HepG2 (cell line): ENCODE measurements at regions not wholly inside any gene's neighbourhood (a gene's known extent, or its start where the extent isn't known, plus 50 kb on each side); places are given as distances from the start of the nearest gene placed in this dataset.
A peak's percentile ranks its signal among the peaks of the same experiment; 100 is the strongest.

Source experiments
- ATAC-seq: fragments of 200-7000 bp; cut with Tn5 transposase; 3 replicates; pipeline ENCODE4 v1.9.1; 2020; ENCODE audit warnings: mild to moderate bottlenecking, moderate library complexity
- BruUV-seq: library from RNA; stranded (reverse); fragments of 400-500 nt; replicated peaks from 2 replicates; lab custom pipeline; 2021; lab: Mats Ljungman, UMichigan
- CTCF ChIA-PET: fragments of 300-600 bp; formaldehyde crosslinking; extraction: SDS; loops from one replicate; lab custom pipeline; 2021; ENCODE audit warnings: low total read pairs, inconsistent platforms, low intra/inter-chr PET ratio; lab: Yijun Ruan, JAX
- POLR2A ChIA-PET: fragments of 350-600 bp; sonication (Branson Sonifier 250); formaldehyde crosslinking; loops from one replicate; lab custom pipeline; 2020; ENCODE audit warnings: antibody characterized with exemption, inconsistent platforms; lab: Yijun Ruan, JAX
- DNase-seq: peaks from one replicate; pipeline ENCODE4 v3.0.0-alpha.2; 2015; ENCODE audit warnings: low spot score
- FAIRE-seq: peaks from 3 replicates; lab custom pipeline; 2011; peaks lifted over from hg19 to GRCh38; lab: Jason Lieb, UNC
- H2AFZ ChIP-seq: one replicate; pipeline ENCODE4 v1.6.1; 2011; ENCODE audit warnings: low read length, inconsistent platforms
- H3K27ac ChIP-seq: fragments of 300-600 bp; 3 replicates; pipeline ENCODE4 v1.8.0; 2011; ENCODE audit warnings: mixed run types, mild to moderate bottlenecking, mixed read lengths, low read length, inconsistent platforms; ENCODE audit not compliant: insufficient read depth; ENCODE audit errors: extremely low read length
- H3K27me3 ChIP-seq, 2 experiments: fragments of 200-600 bp in 1 of 2; 2 replicates in 1 of 2; 3 replicates in 1 of 2; pipeline versions ENCODE4 v1.6.0 to v1.8.0; 2011; ENCODE audit warnings: low read length in 2 of 2, mild to moderate bottlenecking in 2 of 2, moderate library complexity in 2 of 2, inconsistent platforms in 1 of 2; ENCODE audit not compliant: insufficient read depth in 2 of 2, control insufficient read depth in 1 of 2
- H3K36me3 ChIP-seq, 2 experiments: fragments of 200-600 bp in 1 of 2; replicated peaks in 1 of 2; 2 replicates in 1 of 2; 3 replicates in 1 of 2; pipeline versions ENCODE4 v1.5.1 to v1.8.0; 2011; ENCODE audit warnings: low read length in 2 of 2, inconsistent platforms in 1 of 2; ENCODE audit not compliant: insufficient read depth in 2 of 2, control insufficient read depth in 1 of 2
- H3K4me1 ChIP-seq: 2 replicates; pipeline ENCODE4 v1.5.1; 2012; ENCODE audit warnings: low read length, inconsistent platforms; ENCODE audit not compliant: insufficient read depth
- H3K4me2 ChIP-seq: 2 replicates; pipeline ENCODE4 v1.6.0; 2011; ENCODE audit warnings: low read depth, low read length, inconsistent platforms
- H3K4me3 ChIP-seq, 3 experiments: fragments of 200-600 bp in 1 of 3; sonication (generic), shearing (Covaris generic) in 1 of 3; replicated peaks in 1 of 3; 2 replicates each; pipeline ENCODE4 v1.5.1; 2011 to 2016; ENCODE audit warnings: low read length in 3 of 3, inconsistent platforms in 2 of 3, low read depth in 2 of 3, mild to moderate bottlenecking in 2 of 3, control low read depth in 1 of 3, mixed read lengths in 1 of 3; ENCODE audit not compliant: insufficient read depth in 1 of 3
- H3K79me2 ChIP-seq: one replicate; pipeline ENCODE4 v1.6.1; 2011; ENCODE audit warnings: low read length, inconsistent platforms; ENCODE audit not compliant: insufficient read depth
- H3K9ac ChIP-seq: 2 replicates; pipeline ENCODE4 v1.6.0; 2011; ENCODE audit warnings: mild to moderate bottlenecking, low read depth, low read length, inconsistent platforms; ENCODE audit not compliant: insufficient read depth
- H3K9me3 ChIP-seq: 2 replicates; pipeline ENCODE4 v1.5.1; 2012; ENCODE audit warnings: mild to moderate bottlenecking, low read length
- H4K20me1 ChIP-seq: 2 replicates; pipeline ENCODE4 v1.6.0; 2011; ENCODE audit warnings: inconsistent platforms, mild to moderate bottlenecking, low read length, moderate library complexity; ENCODE audit not compliant: insufficient read depth
- ARID2 ChIP-seq: sonication (generic); formaldehyde crosslinking; IDR thresholded peaks from 2 replicates; pipeline ENCODE4 v1.8.1; 2022; ENCODE audit warnings: mild to moderate bottlenecking, missing genetic modification reagents, borderline replicate concordance
- BRCA1 ChIP-seq: sonication (generic); formaldehyde crosslinking; IDR thresholded peaks from 2 replicates; pipeline ENCODE4 v1.4.0; 2020; ENCODE audit warnings: missing genetic modification reagents
- FOSL2 ChIP-seq: sonication (generic); formaldehyde crosslinking; IDR thresholded peaks from 2 replicates; pipeline ENCODE4 v1.4.0; 2020; ENCODE audit warnings: missing genetic modification reagents
- KLF15 ChIP-seq: sonication (generic); formaldehyde crosslinking; IDR thresholded peaks from 2 replicates; pipeline ENCODE4 v1.8.1; 2023; ENCODE audit warnings: borderline replicate concordance, mild to moderate bottlenecking, inconsistent platforms, missing genetic modification reagents, mixed read lengths
- MAF1 ChIP-seq: sonication (generic); formaldehyde crosslinking; IDR thresholded peaks from 2 replicates; pipeline ENCODE4 v1.5.0; 2020; ENCODE audit warnings: missing genetic modification reagents, borderline replicate concordance
- MAFF ChIP-seq: IDR thresholded peaks from 2 replicates; pipeline ENCODE4 v1.6.1; 2011; ENCODE audit warnings: low read depth, low read length, improper control_type of control experiment
- NFE2L2 ChIP-seq: fragments of 150-350 bp; IDR thresholded peaks from 2 replicates; pipeline ENCODE4 v1.6.1; 2014; ENCODE audit warnings: low read length
- NPAS2 ChIP-seq: sonication (generic); formaldehyde crosslinking; IDR thresholded peaks from 2 replicates; pipeline ENCODE4 v1.8.0; 2022; ENCODE audit warnings: mild to moderate bottlenecking, missing genetic modification reagents, borderline replicate concordance
- TP53 ChIP-seq: sonication (generic); formaldehyde crosslinking; conservative IDR thresholded peaks from 2 replicates; pipeline ENCODE4 v1.4.0; 2020; ENCODE audit warnings: missing genetic modification reagents
- ZBTB38 ChIP-seq: sonication (generic); formaldehyde crosslinking; IDR thresholded peaks from 2 replicates; pipeline ENCODE4 v1.5.1; 2020; ENCODE audit warnings: mild to moderate bottlenecking, missing genetic modification reagents
- ZNF234 ChIP-seq: sonication (generic); formaldehyde crosslinking; conservative IDR thresholded peaks from 2 replicates; pipeline ENCODE4 v1.5.1; 2020; ENCODE audit warnings: mild to moderate bottlenecking, missing genetic modification reagents
- ZNF569 ChIP-seq: sonication (generic); formaldehyde crosslinking; IDR thresholded peaks from 2 replicates; pipeline ENCODE4 v1.5.0; 2020; ENCODE audit warnings: mild to moderate bottlenecking, missing genetic modification reagents, moderate library complexity, borderline replicate concordance
- ZNF616 ChIP-seq: sonication (generic); formaldehyde crosslinking; IDR thresholded peaks from 2 replicates; pipeline ENCODE4 v1.5.0; 2020; ENCODE audit warnings: low read depth, mild to moderate bottlenecking, missing genetic modification reagents
- ZNF670 ChIP-seq: sonication (generic); formaldehyde crosslinking; IDR thresholded peaks from 2 replicates; pipeline ENCODE4 v1.8.0; 2022; ENCODE audit warnings: mild to moderate bottlenecking, missing genetic modification reagents, borderline replicate concordance
- ZNF672 ChIP-seq: sonication (generic); formaldehyde crosslinking; IDR thresholded peaks from 2 replicates; pipeline ENCODE4 v1.8.1; 2022; ENCODE audit warnings: missing genetic modification reagents
- ZNF782 ChIP-seq: sonication (generic); formaldehyde crosslinking; IDR thresholded peaks from 2 replicates; pipeline ENCODE4 v1.4.0; 2020; ENCODE audit warnings: missing genetic modification reagents, mild to moderate bottlenecking, borderline replicate concordance
- ZNF790 ChIP-seq: sonication (generic); formaldehyde crosslinking; IDR thresholded peaks from 2 replicates; pipeline ENCODE4 v1.8.0; 2022; ENCODE audit warnings: missing genetic modification reagents, mild to moderate bottlenecking, borderline replicate concordance
- WGBS: methylation state at CpG from one replicate; pipeline ENCODE4 v1.1.6; 2017; ENCODE audit warnings: low lambda C conversion rate; 5-methylcytosine and 5-hydroxymethylcytosine counted together
- in situ Hi-C: cut with HindIII; loops from 2 replicates; pipeline ENCODE4 v1.10.0; 2017; ENCODE audit warnings: low pct_unique_long_range_greater_than_20kb; ENCODE audit not compliant: extremely low pct_ligation_motif_present
- intact Hi-C: fragments of 100-400 bp; cut with micrococcal nuclease; formaldehyde crosslinking; loops from one replicate; pipeline ENCODE4 v1.10.0; 2022; ENCODE audit not compliant: unreplicated experiment
- TF ChIP-seq, protein P1 (sequence below): sonication (generic); formaldehyde crosslinking; IDR thresholded peaks from 2 replicates; pipeline ENCODE4 v1.5.0; 2020; ENCODE audit warnings: mild to moderate bottlenecking, missing genetic modification reagents, borderline replicate concordance
- TF ChIP-seq, protein P2 (sequence below): sonication (generic); formaldehyde crosslinking; IDR thresholded peaks from 2 replicates; pipeline ENCODE4 v1.4.0; 2020; ENCODE audit warnings: missing genetic modification reagents

DNA sequence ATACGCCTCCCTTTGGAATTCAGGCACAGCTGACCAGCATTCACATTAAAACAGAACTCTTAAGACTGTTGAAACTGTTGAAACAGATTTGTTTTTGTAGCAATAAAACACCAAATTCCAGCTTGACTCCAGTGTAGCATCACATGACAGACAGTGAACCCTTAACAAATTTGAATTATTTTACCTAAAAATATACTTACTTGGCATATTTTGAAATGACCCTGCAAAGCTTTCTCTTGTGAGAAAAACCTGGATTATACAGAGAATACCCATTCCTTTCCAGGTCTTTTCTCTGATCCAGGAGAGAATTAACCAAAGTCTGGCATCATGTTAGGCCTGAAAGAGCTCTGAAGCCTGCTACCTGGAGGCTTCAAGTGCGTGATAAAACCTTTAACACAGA lies 410.3 kb downstream of the FOXG1 start (continued):
- TF ChIP-seq ZNF569 (no peak), ZBTB38 (CRISPR knock-in tag) (no peak), MAFF (peak; percentile 76), NPAS2 (CRISPR knock-in tag) (no peak), NFE2L2 (no peak)
- TF ChIP-seq, protein P1, sequence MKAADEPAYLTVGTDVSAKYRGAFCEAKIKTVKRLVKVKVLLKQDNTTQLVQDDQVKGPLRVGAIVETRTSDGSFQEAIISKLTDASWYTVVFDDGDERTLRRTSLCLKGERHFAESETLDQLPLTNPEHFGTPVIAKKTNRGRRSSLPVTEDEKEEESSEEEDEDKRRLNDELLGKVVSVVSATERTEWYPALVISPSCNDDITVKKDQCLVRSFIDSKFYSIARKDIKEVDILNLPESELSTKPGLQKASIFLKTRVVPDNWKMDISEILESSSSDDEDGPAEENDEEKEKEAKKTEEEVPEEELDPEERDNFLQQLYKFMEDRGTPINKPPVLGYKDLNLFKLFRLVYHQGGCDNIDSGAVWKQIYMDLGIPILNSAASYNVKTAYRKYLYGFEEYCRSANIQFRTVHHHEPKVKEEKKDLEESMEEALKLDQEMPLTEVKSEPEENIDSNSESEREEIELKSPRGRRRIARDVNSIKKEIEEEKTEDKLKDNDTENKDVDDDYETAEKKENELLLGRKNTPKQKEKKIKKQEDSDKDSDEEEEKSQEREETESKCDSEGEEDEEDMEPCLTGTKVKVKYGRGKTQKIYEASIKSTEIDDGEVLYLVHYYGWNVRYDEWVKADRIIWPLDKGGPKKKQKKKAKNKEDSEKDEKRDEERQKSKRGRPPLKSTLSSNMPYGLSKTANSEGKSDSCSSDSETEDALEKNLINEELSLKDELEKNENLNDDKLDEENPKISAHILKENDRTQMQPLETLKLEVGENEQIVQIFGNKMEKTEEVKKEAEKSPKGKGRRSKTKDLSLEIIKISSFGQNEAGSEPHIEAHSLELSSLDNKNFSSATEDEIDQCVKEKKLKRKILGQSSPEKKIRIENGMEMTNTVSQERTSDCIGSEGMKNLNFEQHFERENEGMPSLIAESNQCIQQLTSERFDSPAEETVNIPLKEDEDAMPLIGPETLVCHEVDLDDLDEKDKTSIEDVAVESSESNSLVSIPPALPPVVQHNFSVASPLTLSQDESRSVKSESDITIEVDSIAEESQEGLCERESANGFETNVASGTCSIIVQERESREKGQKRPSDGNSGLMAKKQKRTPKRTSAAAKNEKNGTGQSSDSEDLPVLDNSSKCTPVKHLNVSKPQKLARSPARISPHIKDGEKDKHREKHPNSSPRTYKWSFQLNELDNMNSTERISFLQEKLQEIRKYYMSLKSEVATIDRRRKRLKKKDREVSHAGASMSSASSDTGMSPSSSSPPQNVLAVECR (CRISPR knock-in tag), result no peak
- TF ChIP-seq, protein P2, sequence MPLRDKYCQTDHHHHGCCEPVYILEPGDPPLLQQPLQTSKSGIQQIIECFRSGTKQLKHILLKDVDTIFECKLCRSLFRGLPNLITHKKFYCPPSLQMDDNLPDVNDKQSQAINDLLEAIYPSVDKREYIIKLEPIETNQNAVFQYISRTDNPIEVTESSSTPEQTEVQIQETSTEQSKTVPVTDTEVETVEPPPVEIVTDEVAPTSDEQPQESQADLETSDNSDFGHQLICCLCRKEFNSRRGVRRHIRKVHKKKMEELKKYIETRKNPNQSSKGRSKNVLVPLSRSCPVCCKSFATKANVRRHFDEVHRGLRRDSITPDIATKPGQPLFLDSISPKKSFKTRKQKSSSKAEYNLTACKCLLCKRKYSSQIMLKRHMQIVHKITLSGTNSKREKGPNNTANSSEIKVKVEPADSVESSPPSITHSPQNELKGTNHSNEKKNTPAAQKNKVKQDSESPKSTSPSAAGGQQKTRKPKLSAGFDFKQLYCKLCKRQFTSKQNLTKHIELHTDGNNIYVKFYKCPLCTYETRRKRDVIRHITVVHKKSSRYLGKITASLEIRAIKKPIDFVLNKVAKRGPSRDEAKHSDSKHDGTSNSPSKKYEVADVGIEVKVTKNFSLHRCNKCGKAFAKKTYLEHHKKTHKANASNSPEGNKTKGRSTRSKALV (CRISPR knock-in tag), result no peak

DNA sequence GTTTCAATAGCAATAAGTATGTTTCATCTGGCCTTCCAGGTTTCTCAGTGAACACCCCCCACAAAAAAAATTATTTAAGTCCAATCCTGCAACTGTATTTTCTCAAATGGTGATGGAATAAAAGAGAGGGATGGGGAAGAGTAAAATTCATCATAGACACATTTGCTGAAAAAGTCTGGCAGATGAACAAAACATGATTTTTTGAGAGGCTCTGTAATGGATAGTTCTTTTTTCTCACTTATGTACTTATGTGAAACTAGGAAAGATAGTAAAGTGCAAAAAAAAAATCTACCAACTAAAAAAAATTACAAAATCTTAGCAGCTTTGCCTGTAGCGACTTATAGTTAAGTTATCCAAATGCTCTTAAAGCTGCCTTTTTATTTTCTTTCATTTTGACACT lies 412.4 kb downstream of the FOXG1 start:
- intact Hi-C loops, result no loop called here
- Histone ChIP-seq H4K20me1 (no peaks in the 10 kb centered on the region), H2AFZ (no peak overlapping the region), H3K27ac (no peak overlapping the region), H3K4me1 (no peaks in the 10 kb centered on the region), H3K79me2 (no peaks in the 10 kb centered on the region), H3K9me3 (peaks cover 64% of the 10 kb centered on the region), H3K36me3 (no peaks in the 10 kb centered on the region), H3K4me3 (no peak overlapping the region), H3K4me2 (no peak overlapping the region), H3K9ac (no peak overlapping the region), H3K27me3 (no peaks in the 10 kb centered on the region)
- no TSS peak for BruUV-seq
- no peak for ATAC-seq
- no peak for FAIRE-seq
- CTCF ChIA-PET, result no interaction called here
- no peak for TF ChIP-seq ZNF672
- no peak for TF ChIP-seq ZNF790
- TF ChIP-seq FOSL2 (CRISPR knock-in tag), result no peak
- no peak for TF ChIP-seq BRCA1 (CRISPR knock-in tag)
- TF ChIP-seq ARID2 (CRISPR knock-in tag), result no peak
- no peak for TF ChIP-seq ZNF782
- no peak for TF ChIP-seq TP53
- no peak for TF ChIP-seq MAF1 (CRISPR knock-in tag)
- no peak for TF ChIP-seq ZNF670
- TF ChIP-seq ZNF616 (CRISPR knock-in tag), result no peak
- TF ChIP-seq ZNF234 (CRISPR knock-in tag), result no peak
- no peak for TF ChIP-seq KLF15
- in situ Hi-C loops, result no loop called here
- 6% methylated on average over 1 of the region's 1 CpG for WGBS
- POLR2A ChIA-PET, result no interaction called here
- no peak for DNase-seq
